CD4-positive, alpha-beta T cell treated with Interleukin-6 for 4 hours (primary cell): ENCODE measurements at regions not wholly inside any gene's neighbourhood (a gene's known extent, or its start where the extent isn't known, plus 50 kb on each side); places are given as distances from the start of the nearest gene placed in this dataset.

Source experiments
- DNase-seq: peaks from one replicate; pipeline ENCODE4 v3.0.0-alpha.2; 2020; ENCODE audit warnings: mixed read lengths

- peak; percentile 69 for DNase-seq
Observed at GRCh38 chr10:42933448-42934340, 143.2 kb upstream of the RET start.

GRCh38 chr10:42934351-42934811 is 142.5 kb upstream of the RET start:
- DNase-seq, result no peak

GRCh38 chr10:42934842-42935241 is 142.0 kb upstream of the RET start:
- no peak for DNase-seq

GRCh38 chr10:42935466-42935865 is 141.4 kb upstream of the RET start:
- no peak for DNase-seq

GRCh38 chr10:42936580-42936979 is 140.3 kb upstream of the RET start:
- DNase-seq, result no peak

- DNase-seq, result no peak
Observed at GRCh38 chr10:42937048-42937447, 139.8 kb upstream of the RET start.

- no peak for DNase-seq
Observed at GRCh38 chr10:42937649-42938180, 139.2 kb upstream of the RET start.

- no peak for DNase-seq
Observed at GRCh38 chr10:42938351-42938750, 138.5 kb upstream of the RET start.

GRCh38 chr10:42939237-42939636 is 137.6 kb upstream of the RET start:
- DNase-seq, result no peak

GRCh38 chr10:42939685-42940366 is 137.0 kb upstream of the RET start:
- DNase-seq, result no peak

GRCh38 chr10:42940487-42941294 is 136.2 kb upstream of the RET start:
- DNase-seq, result no peak

- DNase-seq, result no peak
Observed at GRCh38 chr10:42941295-42941644, 135.6 kb upstream of the RET start.

- no peak for DNase-seq
Observed at GRCh38 chr10:42941790-42942189, 135.1 kb upstream of the RET start.

GRCh38 chr10:42942279-42942950 is 134.5 kb upstream of the RET start:
- no peak for DNase-seq

- DNase-seq, result no peak
Observed at GRCh38 chr10:42943025-42943818, 133.6 kb upstream of the RET start.

GRCh38 chr10:42948040-42948439 is 128.8 kb upstream of the RET start:
- DNase-seq, result no peak

- DNase-seq, result no peak
Observed at GRCh38 chr10:42949287-42949686, 127.6 kb upstream of the RET start.

- DNase-seq, result no peak
Observed at GRCh38 chr10:42950606-42951485, 126.0 kb upstream of the RET start.

- no peak for DNase-seq
Observed at GRCh38 chr10:42951486-42952251, 125.2 kb upstream of the RET start.

GRCh38 chr10:42952349-42952748 is 124.5 kb upstream of the RET start:
- DNase-seq, result no peak
